Esophagus squamous epithelium (tissue), 5 donors: ENCODE measurements at regions not wholly inside any gene's neighbourhood (a gene's known extent, or its start where the extent isn't known, plus 50 kb on each side); places are given as distances from the start of the nearest gene placed in this dataset.

ENCODE experiments used
- DNase-seq: peaks from one replicate; lab custom pipeline; 2025; lab: John Stamatoyannopoulos, UW
- H3K27ac ChIP-seq, 4 donors: fragments of 200-600 bp; sonication (generic); one replicate each; pipeline ENCODE4 v1.5.1; 2016 to 2019; ENCODE audit warnings: mild to moderate bottlenecking in 1 of 4
- H3K27me3 ChIP-seq, 4 donors: fragments of 200-600 bp; sonication (generic); 1 replicate in 3 of 4; 2 replicates in 1 of 4; pipeline versions ENCODE4 v1.5.1 to v1.6.0; 2017 to 2021; ENCODE audit warnings: antibody characterized with exemption in 1 of 4
- H3K36me3 ChIP-seq, 3 donors: fragments of 200-600 bp; sonication (generic); one replicate each; pipeline ENCODE4 v1.5.1; 2016 to 2019
- H3K4me1 ChIP-seq, 3 donors: fragments of 200-600 bp; sonication (generic); one replicate each; pipeline ENCODE4 v1.5.1; 2017 to 2019
- H3K4me3 ChIP-seq, 4 donors: fragments of 200-600 bp; sonication (generic); 1 replicate in 3 of 4; 2 replicates in 1 of 4; pipeline ENCODE4 v1.5.1; 2016 to 2019; ENCODE audit warnings: mild to moderate bottlenecking in 2 of 4, moderate library complexity in 1 of 4
- H3K9me3 ChIP-seq, 3 donors: fragments of 200-600 bp; sonication (generic); one replicate each; pipeline ENCODE4 v1.5.1; 2016 to 2019
- POLR2A ChIP-seq, 4 donors: fragments of 450-650 bp; IDR thresholded peaks; one replicate each; pipeline ENCODE4 v1.6.1; 2017; ENCODE audit warnings: antibody characterized with exemption in 4 of 4, mild to moderate bottlenecking in 4 of 4, moderate library complexity in 3 of 4
- WGBS, 2 donors: methylation state at CpG; one replicate each; pipeline ENCODE4 v1.1.5; 2018; 5-methylcytosine and 5-hydroxymethylcytosine counted together
- intact Hi-C: fragments of 100-400 bp; cut with DNase I; formaldehyde crosslinking; loops from one replicate; pipeline ENCODE4 v1.15.0; 2022
- TF ChIP-seq, protein P1 (sequence below), 6 experiments: fragments of 450-650 bp in 4 of 6; fragments of 200-600 bp in 2 of 6; sonication (generic) in 2 of 6; IDR thresholded peaks; one replicate each; pipeline ENCODE4 v1.5.1; 2016 to 2019; ENCODE audit warnings: antibody characterized with exemption in 6 of 6, mild to moderate bottlenecking in 4 of 6, moderate library complexity in 4 of 6
- donor health status: DM: yes; HTN: yes; CAD: no.

DNA sequence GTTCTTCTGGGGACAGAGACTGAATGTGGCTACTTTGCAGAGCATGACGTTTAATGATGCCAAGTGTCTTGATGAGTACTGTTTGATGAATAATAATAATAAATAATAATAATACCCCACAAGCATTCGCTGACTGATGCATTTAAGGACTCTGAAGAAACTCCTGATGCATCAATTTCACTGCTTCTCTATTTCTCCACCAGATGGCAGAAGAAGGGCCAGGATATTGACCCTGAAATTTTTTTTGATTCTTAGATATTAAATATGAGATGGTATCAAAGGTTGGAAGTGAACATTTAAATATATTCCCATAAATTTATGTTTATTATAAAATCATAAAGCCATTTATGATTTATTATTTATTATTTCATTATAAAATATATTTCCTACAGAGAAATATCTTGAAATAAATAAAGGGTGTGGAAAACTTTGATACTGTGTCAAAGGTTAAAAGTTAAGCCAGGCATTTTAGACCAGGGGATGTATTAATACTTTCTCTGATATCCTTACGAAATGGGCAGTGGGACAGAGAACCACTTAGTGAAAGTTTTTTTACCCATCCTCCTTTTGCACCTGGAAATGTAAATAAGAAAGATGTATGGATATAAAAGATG is 170.9 kb downstream of the LACC1 start:
- Histone ChIP-seq H3K27ac (no peak overlapping the region), H3K27me3 (peaks cover 0 to 8% (median 0%) of the 10 kb centered on the region in 4 donors), H3K9me3 (no peaks in the 10 kb centered on the region), H3K36me3 (no peaks in the 10 kb centered on the region), H3K4me3 (no peak overlapping the region), H3K4me1 (peaks cover 0 to 3% (median 0%) of the 10 kb centered on the region in 3 donors)
- WGBS, 2 donors: 18 to 23% methylated on average over 3 of the region's 3 CpGs
- DNase-seq: no peak
- intact Hi-C loops: loop anchor here (10.0 kb wide), 1 partner anchor 374 kb away; no protein-coding TSS in a partner anchor
- TF ChIP-seq POLR2A (IDR thresholded peaks at IDR 0.05): no peak
- TF ChIP-seq, protein P1, sequence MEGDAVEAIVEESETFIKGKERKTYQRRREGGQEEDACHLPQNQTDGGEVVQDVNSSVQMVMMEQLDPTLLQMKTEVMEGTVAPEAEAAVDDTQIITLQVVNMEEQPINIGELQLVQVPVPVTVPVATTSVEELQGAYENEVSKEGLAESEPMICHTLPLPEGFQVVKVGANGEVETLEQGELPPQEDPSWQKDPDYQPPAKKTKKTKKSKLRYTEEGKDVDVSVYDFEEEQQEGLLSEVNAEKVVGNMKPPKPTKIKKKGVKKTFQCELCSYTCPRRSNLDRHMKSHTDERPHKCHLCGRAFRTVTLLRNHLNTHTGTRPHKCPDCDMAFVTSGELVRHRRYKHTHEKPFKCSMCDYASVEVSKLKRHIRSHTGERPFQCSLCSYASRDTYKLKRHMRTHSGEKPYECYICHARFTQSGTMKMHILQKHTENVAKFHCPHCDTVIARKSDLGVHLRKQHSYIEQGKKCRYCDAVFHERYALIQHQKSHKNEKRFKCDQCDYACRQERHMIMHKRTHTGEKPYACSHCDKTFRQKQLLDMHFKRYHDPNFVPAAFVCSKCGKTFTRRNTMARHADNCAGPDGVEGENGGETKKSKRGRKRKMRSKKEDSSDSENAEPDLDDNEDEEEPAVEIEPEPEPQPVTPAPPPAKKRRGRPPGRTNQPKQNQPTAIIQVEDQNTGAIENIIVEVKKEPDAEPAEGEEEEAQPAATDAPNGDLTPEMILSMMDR (IDR thresholded peaks at IDR 0.05): peak; percentile 41 to 85 (median 72)

DNA sequence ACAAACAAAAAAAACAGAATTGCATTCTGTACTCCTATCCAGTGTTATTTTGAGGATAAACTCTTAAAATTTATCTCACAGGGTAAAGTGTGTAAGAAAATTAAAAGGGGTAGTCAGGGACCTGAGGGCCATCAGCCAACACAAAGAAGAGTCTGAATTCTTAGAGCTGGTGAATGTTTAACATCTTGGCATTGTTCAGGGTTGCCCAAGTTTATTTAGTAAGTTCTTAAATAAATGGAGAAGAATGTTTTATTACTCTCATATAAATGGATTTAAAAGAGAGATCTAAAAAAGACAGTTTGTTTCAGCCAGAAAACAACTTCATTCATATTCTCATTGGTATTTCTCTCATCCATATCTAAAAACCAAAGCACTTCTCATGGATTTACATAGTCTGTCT is 171.7 kb downstream of the LACC1 start:
- H3K9me3 ChIP-seq: no peaks in the 10 kb centered on the region
- H3K36me3 ChIP-seq: no peaks in the 10 kb centered on the region
- intact Hi-C loops: loop anchor here (10.0 kb wide), 1 partner anchor 373 kb away; no protein-coding TSS in a partner anchor
- TF ChIP-seq, protein P1 (IDR thresholded peaks at IDR 0.05): no peak
- peaks cover 0 to 8% (median 0%) of the 10 kb centered on the region in 4 donors for H3K27me3 ChIP-seq
- no peak overlapping the region for H3K27ac ChIP-seq
- DNase-seq: no peak
- H3K4me1 ChIP-seq: peaks cover 0 to 8% (median 0%) of the 10 kb centered on the region in 3 donors
- H3K4me3 ChIP-seq: no peak overlapping the region

DNA sequence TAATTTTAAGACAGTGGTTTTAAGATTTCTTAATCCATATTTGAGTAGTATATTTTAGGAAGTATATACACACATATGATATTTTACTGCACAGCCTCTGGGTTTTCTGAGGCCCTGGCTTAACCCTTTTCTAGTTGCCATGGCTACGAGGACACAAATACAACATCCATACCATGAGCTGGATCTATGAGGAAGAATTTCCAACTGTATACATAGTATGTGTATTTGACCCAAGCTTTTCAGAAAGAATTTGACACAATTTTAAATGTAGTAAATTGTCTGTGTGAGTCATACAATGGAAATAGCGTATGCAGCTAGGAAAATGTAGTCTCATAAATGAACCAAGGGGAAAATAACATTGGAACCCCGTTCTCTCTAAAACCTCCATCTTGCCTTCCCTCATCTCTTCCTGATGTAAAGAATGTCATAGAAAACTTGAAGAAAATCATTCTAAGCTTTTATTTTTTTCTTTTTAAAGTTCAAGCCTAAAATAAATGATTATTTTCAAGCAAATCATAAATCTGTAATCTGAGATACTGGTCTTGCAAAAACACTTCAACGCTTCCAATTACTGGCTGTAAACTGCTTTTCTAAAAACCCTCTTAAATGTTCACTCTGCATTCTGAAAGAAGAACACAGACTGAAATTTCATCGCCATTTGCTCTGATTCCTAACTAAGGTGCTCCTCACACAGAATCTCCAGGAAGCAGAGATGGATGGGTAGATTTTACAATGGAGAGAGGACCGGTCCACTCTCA is 172.4 kb downstream of the LACC1 start:
- Histone ChIP-seq H3K36me3 (no peaks in the 10 kb centered on the region), H3K9me3 (no peaks in the 10 kb centered on the region), H3K4me1 (peaks cover 0 to 8% (median 0%) of the 10 kb centered on the region in 3 donors), H3K27ac (peak overlapping the region; percentile 7 to 71 (median 40)), H3K4me3 (no peak overlapping the region), H3K27me3 (peaks cover 0 to 5% (median 0%) of the 10 kb centered on the region in 4 donors)
- TF ChIP-seq, protein P1 (IDR thresholded peaks at IDR 0.05): no peak
- no peak for TF ChIP-seq POLR2A (IDR thresholded peaks at IDR 0.05)
- 72 to 77% methylated on average over 6 of the region's 6 CpGs for WGBS, 2 donors
- intact Hi-C loops: loop anchor here (10.0 kb wide), 1 partner anchor 373 kb away; no protein-coding TSS in a partner anchor
- no peak for DNase-seq

- 68 to 83% methylated on average over 8 to 10 of the region's 10 CpGs for WGBS, 2 donors
- Histone ChIP-seq H3K27me3 (peaks cover 0 to 5% (median 0%) of the 10 kb centered on the region in 4 donors), H3K4me1 (peaks cover 0 to 8% (median 0%) of the 10 kb centered on the region in 3 donors), H3K36me3 (no peaks in the 10 kb centered on the region), H3K4me3 (no peak overlapping the region), H3K9me3 (no peaks in the 10 kb centered on the region), H3K27ac (peak overlapping the region; percentile 7 to 71 (median 40))
- no peak for TF ChIP-seq POLR2A (IDR thresholded peaks at IDR 0.05)
- TF ChIP-seq, protein P1 (IDR thresholded peaks at IDR 0.05): no peak
- no peak for DNase-seq
- intact Hi-C loops: loop anchor here (10.0 kb wide), 1 partner anchor 372 kb away; no protein-coding TSS in a partner anchor
Measured at GRCh38 chr13:44052780-44053184, 173.1 kb downstream of the LACC1 start.

GRCh38 chr13:44053208-44053607 is 173.5 kb downstream of the LACC1 start:
- H3K27ac ChIP-seq: peak overlapping the region in 2 of 4 donors; percentile 23 to 61
- DNase-seq: no peak
- no peaks in the 10 kb centered on the region for H3K9me3 ChIP-seq
- TF ChIP-seq, protein P1 (IDR thresholded peaks at IDR 0.05): no peak
- no peak for TF ChIP-seq POLR2A (IDR thresholded peaks at IDR 0.05)
- H3K4me1 ChIP-seq: peaks cover 0 to 8% (median 0%) of the 10 kb centered on the region in 3 donors
- peaks cover 0 to 5% (median 0%) of the 10 kb centered on the region in 4 donors for H3K27me3 ChIP-seq
- WGBS, 2 donors: 70% methylated on average over 5 of the region's 5 CpGs
- no peaks in the 10 kb centered on the region for H3K36me3 ChIP-seq
- intact Hi-C loops: loop anchor here (10.0 kb wide), 1 partner anchor 372 kb away; no protein-coding TSS in a partner anchor
- no peak overlapping the region for H3K4me3 ChIP-seq
